Small intestine (tissue), 7 donors: ENCODE measurements at regions not wholly inside any gene's neighbourhood (a gene's known extent, or its start where the extent isn't known, plus 50 kb on each side); places are given as distances from the start of the nearest gene placed in this dataset.

ENCODE experiments used
- DNase-seq, 2 donors: peaks; one replicate each; pipeline versions ENCODE4 v3.0.0 to v3.0.0-alpha.2; 2013
- FAIRE-seq: peaks from 2 replicates; lab custom pipeline; 2012; peaks lifted over from hg19 to GRCh38; lab: Jason Lieb, UNC
- H3K27ac ChIP-seq, 3 donors: one replicate each; pipeline ENCODE4 v1.5.1; 2013; ENCODE audit warnings: low read length in 2 of 3, mild to moderate bottlenecking in 2 of 3, control low read depth in 1 of 3, inconsistent platforms in 1 of 3, low read depth in 1 of 3, moderate library complexity in 1 of 3
- H3K27me3 ChIP-seq, 3 donors: one replicate each; pipeline ENCODE4 v1.6.1; 2013; ENCODE audit warnings: low read length in 3 of 3, inconsistent platforms in 1 of 3; ENCODE audit not compliant: control insufficient read depth in 3 of 3, insufficient read depth in 3 of 3
- H3K36me3 ChIP-seq, 3 donors: one replicate each; pipeline ENCODE4 v1.6.1; 2013; ENCODE audit warnings: low read length in 3 of 3, inconsistent platforms in 1 of 3, low read depth in 1 of 3, mild to moderate bottlenecking in 1 of 3, moderate library complexity in 1 of 3; ENCODE audit not compliant: control insufficient read depth in 3 of 3, insufficient read depth in 2 of 3
- H3K4me1 ChIP-seq, 3 donors: one replicate each; pipeline ENCODE4 v1.6.1; 2013; ENCODE audit warnings: low read length in 2 of 3, inconsistent platforms in 1 of 3, low read depth in 1 of 3, mild to moderate bottlenecking in 1 of 3, moderate library complexity in 1 of 3; ENCODE audit not compliant: control insufficient read depth in 3 of 3, insufficient read depth in 2 of 3
- H3K4me3 ChIP-seq, 3 donors: one replicate each; pipeline ENCODE4 v1.5.1; 2013; ENCODE audit warnings: low read length in 3 of 3, control low read depth in 1 of 3, inconsistent platforms in 1 of 3, low read depth in 1 of 3, mild to moderate bottlenecking in 1 of 3, moderate library complexity in 1 of 3
- H3K9me3 ChIP-seq, 2 donors: one replicate each; pipeline ENCODE4 v1.6.1; 2013; ENCODE audit warnings: low read depth in 1 of 2, low read length in 1 of 2; ENCODE audit not compliant: control insufficient read depth in 2 of 2, insufficient read depth in 1 of 2
- WGBS, 3 donors: extraction: QIAGEN DNeasy Blood & Tissue Kit; methylation state at CpG; one replicate each; pipeline ENCODE4 v1.1.7; 2013; 5-methylcytosine and 5-hydroxymethylcytosine counted together
- donor health status: healthy with polysubstance abuse.
- donor health status: control.
- donor health status: control.
- donor health status: Bipolar disorder and iron deficiency.
- donor health status: healthy.

GRCh38 chr14:85198001-85198400 lies 331.9 kb upstream of the FLRT2 start:
- H3K9me3 ChIP-seq, result no peaks in the 10 kb centered on the region
- WGBS, 3 donors, result 80 to 87% (median 86%) methylated on average over 4 of the region's 4 CpGs
- no peak overlapping the region for H3K27ac ChIP-seq
- H3K4me3 ChIP-seq, result no peak overlapping the region
- DNase-seq (no peak), FAIRE-seq (no peak)
- H3K36me3 ChIP-seq, result no peaks in the 10 kb centered on the region
- no peaks in the 10 kb centered on the region for H3K27me3 ChIP-seq
- no peaks in the 10 kb centered on the region for H3K4me1 ChIP-seq

- FAIRE-seq, result no peak
- WGBS, 3 donors, result 88 to 93% (median 93%) methylated on average over 2 of the region's 2 CpGs
- no peak for DNase-seq
Measured at GRCh38 chr14:85205875-85206274, 324.1 kb upstream of the FLRT2 start.

GRCh38 chr14:85214471-85214870 lies 315.5 kb upstream of the FLRT2 start:
- H3K9me3 ChIP-seq, result no peaks in the 10 kb centered on the region
- DNase-seq (no peak), FAIRE-seq (no peak)
- H3K4me3 ChIP-seq, result no peak overlapping the region
- H3K27ac ChIP-seq, result no peak overlapping the region
- WGBS, 3 donors, result 52 to 72% (median 55%) methylated on average over 4 of the region's 4 CpGs
- H3K4me1 ChIP-seq, result no peaks in the 10 kb centered on the region
- no peaks in the 10 kb centered on the region for H3K36me3 ChIP-seq
- no peaks in the 10 kb centered on the region for H3K27me3 ChIP-seq

More at GRCh38 chr14:85205875-85206274, 324.1 kb upstream of the FLRT2 start:
- Histone ChIP-seq H3K27me3 (no peaks in the 10 kb centered on the region), H3K4me3 (no peak overlapping the region), H3K27ac (no peak overlapping the region), H3K9me3 (peaks cover 0 to 3% of the 10 kb centered on the region in 2 donors), H3K4me1 (no peaks in the 10 kb centered on the region), H3K36me3 (no peaks in the 10 kb centered on the region)

- Histone ChIP-seq H3K27ac (no peak overlapping the region), H3K4me3 (no peak overlapping the region), H3K4me1 (no peaks in the 10 kb centered on the region), H3K27me3 (no peaks in the 10 kb centered on the region), H3K36me3 (no peaks in the 10 kb centered on the region), H3K9me3 (no peaks in the 10 kb centered on the region)
- 80 to 92% (median 81%) methylated on average over 1 of the region's 1 CpG for WGBS, 3 donors
- DNase-seq, result no peak
- no peak for FAIRE-seq
Measured at GRCh38 chr14:85217412-85217811, 312.5 kb upstream of the FLRT2 start.

GRCh38 chr14:85218982-85219381 lies 311.0 kb upstream of the FLRT2 start:
- FAIRE-seq, result no peak
- Histone ChIP-seq H3K9me3 (no peaks in the 10 kb centered on the region), H3K36me3 (no peaks in the 10 kb centered on the region), H3K27ac (no peak overlapping the region), H3K4me1 (no peaks in the 10 kb centered on the region), H3K27me3 (no peaks in the 10 kb centered on the region), H3K4me3 (no peak overlapping the region)
- DNase-seq, result no peak

GRCh38 chr14:85221832-85222231 lies 308.1 kb upstream of the FLRT2 start:
- Histone ChIP-seq H3K9me3 (no peaks in the 10 kb centered on the region), H3K4me1 (no peaks in the 10 kb centered on the region), H3K36me3 (no peaks in the 10 kb centered on the region), H3K27ac (no peak overlapping the region), H3K27me3 (no peaks in the 10 kb centered on the region), H3K4me3 (no peak overlapping the region)
- DNase-seq, result no peak
- WGBS, 3 donors, result 41 to 69% (median 56%) methylated on average over 3 of the region's 3 CpGs
- FAIRE-seq, result no peak

- H3K4me3 ChIP-seq, result no peak overlapping the region
- no peak overlapping the region for H3K27ac ChIP-seq
- WGBS, 3 donors, result 79 to 92% (median 88%) methylated on average over 1 of the region's 1 CpG
- H3K9me3 ChIP-seq, result no peaks in the 10 kb centered on the region
- H3K4me1 ChIP-seq, result no peaks in the 10 kb centered on the region
- DNase-seq (no peak), FAIRE-seq (no peak)
- H3K36me3 ChIP-seq, result no peaks in the 10 kb centered on the region
- H3K27me3 ChIP-seq, result no peaks in the 10 kb centered on the region
Measured at GRCh38 chr14:85222341-85222740, 307.6 kb upstream of the FLRT2 start.

GRCh38 chr14:85223667-85224066 lies 306.3 kb upstream of the FLRT2 start:
- 29 to 56% (median 31%) methylated on average over 3 of the region's 3 CpGs for WGBS, 3 donors
- FAIRE-seq, result no peak
- Histone ChIP-seq H3K27ac (no peak overlapping the region), H3K9me3 (no peaks in the 10 kb centered on the region), H3K27me3 (no peaks in the 10 kb centered on the region), H3K36me3 (no peaks in the 10 kb centered on the region), H3K4me3 (no peak overlapping the region), H3K4me1 (no peaks in the 10 kb centered on the region)
- DNase-seq, result no peak

GRCh38 chr14:85224241-85224640 lies 305.7 kb upstream of the FLRT2 start:
- Histone ChIP-seq H3K4me3 (no peak overlapping the region), H3K36me3 (no peaks in the 10 kb centered on the region), H3K4me1 (no peaks in the 10 kb centered on the region), H3K9me3 (no peaks in the 10 kb centered on the region), H3K27ac (no peak overlapping the region), H3K27me3 (no peaks in the 10 kb centered on the region)
- WGBS, 3 donors, result 72 to 92% (median 86%) methylated on average over 3 of the region's 3 CpGs
- DNase-seq (no peak), FAIRE-seq (no peak)
